ENCODE measurements at regions not wholly inside any gene's neighbourhood (a gene's known extent, or its start where the extent isn't known, plus 50 kb on each side); places are given as distances from the start of the nearest gene placed in this dataset.

DNA sequence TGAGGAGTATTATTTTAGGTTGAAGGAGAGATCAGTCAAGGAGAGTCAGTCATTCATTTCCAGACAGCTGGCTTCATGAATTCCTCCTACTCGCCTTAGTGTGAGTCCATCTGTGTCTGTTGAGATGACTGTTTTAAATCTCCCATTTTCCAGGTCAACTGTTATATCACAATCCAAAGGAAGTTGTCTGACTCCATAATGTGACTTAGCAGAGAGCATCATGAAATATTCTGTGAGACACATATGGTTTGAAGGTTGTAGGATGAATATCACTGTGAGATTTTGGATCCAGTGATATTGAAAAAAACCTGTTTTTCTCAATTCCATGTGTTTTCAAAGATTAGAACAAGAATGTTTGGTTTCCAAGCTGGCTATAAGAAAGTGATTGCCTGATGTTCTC, 530.2 kb upstream of the MAN1A1 start (continued):
- TF ChIP-seq CHD2 (IDR thresholded peaks at IDR 0.05; ENCODE audit: low read length) (no peak), GABPA (IDR thresholded peaks at IDR 0.05; ENCODE audit: borderline replicate concordance, insufficient read depth, low read length) (no peak), RAD21 (IDR thresholded peaks at IDR 0.05 in 1 of 2, conservative IDR thresholded peaks at IDR 0.05 in 1 of 2; ENCODE audit: low read depth in 2 of 2, low read length in 2 of 2) (no peak), ATF3 (IDR thresholded peaks at IDR 0.05; ENCODE audit: insufficient read depth, low read depth, low read length) (no peak), SRF (IDR thresholded peaks at IDR 0.05; ENCODE audit: low read depth, low read length) (no peak), BRCA1 (IDR thresholded peaks at IDR 0.05; ENCODE audit: low read depth, low read length) (no peak), CTBP2 (IDR thresholded peaks at IDR 0.05; ENCODE audit: borderline replicate concordance, insufficient read depth, insufficient read length, low read length) (no peak), CREB1 (IDR thresholded peaks at IDR 0.05) (no peak), PHF8 (conservative IDR thresholded peaks at IDR 0.05; ENCODE audit: low read depth, low read length) (no peak), NRF1 (IDR thresholded peaks at IDR 0.05; ENCODE audit: low read depth, low read length) (no peak), TAF7 (optimal IDR thresholded peaks at IDR 0.05; ENCODE audit: borderline replicate concordance, low read depth, low read length) (no peak)
- TF ChIP-seq, protein P1, sequence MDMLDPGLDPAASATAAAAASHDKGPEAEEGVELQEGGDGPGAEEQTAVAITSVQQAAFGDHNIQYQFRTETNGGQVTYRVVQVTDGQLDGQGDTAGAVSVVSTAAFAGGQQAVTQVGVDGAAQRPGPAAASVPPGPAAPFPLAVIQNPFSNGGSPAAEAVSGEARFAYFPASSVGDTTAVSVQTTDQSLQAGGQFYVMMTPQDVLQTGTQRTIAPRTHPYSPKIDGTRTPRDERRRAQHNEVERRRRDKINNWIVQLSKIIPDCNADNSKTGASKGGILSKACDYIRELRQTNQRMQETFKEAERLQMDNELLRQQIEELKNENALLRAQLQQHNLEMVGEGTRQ (IDR thresholded peaks at IDR 0.05; ENCODE audit: low read length): no peak
